ENCODE measurements at regions not wholly inside any gene's neighbourhood (a gene's known extent, or its start where the extent isn't known, plus 50 kb on each side); places are given as distances from the start of the nearest gene placed in this dataset.

DNA sequence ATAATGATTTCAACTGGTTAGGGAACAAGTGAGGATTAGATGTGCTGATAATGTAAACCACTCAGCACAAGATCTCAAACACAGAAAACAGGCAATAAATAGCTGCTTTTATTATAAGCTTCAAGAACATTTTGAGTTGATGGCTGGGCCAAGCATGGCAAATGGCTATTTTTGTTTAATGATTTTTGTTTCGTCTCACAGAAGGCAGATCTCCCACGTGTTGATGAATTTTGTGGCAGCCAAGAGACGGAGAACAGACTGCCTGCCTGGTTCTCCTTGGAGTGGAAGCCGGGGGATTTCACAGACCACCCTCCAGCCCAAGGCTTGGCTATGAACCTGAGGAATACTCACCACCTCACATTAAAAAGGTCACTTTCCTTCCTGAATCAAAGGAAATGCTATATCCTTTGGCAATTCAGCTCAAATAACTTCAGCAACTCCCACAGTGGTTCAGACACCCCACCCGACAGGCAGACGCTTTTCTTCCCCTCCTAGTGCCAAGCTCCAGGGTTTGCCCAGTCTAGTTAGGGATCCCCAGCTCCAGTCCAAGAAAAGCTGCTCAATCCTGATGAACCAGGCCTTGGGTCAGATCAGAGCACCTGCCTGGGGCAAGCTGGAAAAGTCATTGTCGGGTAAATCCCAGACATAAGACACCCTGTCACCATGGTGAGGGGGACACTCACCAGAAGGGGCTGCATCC, 593.5 kb downstream of the TOX3 start:
- no peak for DNase-seq

DNA sequence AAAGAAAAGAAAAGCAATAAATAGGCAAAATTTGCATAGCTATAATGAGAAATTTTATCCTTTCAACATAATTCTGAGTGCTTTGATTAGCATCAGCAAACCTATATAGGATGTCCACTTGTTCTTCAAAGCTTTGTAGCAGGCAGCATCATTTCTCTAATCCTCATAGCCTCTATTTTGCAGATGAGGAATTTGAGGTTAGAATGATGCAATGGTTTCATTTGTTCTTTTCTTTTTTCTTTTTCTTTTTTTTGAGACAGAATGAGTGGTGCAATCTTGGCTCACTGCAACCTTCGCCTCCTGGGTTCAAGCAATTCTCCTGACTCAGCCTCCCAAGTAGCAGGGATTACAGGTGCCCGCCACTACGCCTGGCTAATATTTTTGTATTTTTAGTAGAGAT, 594.4 kb downstream of the TOX3 start:
- DNase-seq, result no peak

DNA sequence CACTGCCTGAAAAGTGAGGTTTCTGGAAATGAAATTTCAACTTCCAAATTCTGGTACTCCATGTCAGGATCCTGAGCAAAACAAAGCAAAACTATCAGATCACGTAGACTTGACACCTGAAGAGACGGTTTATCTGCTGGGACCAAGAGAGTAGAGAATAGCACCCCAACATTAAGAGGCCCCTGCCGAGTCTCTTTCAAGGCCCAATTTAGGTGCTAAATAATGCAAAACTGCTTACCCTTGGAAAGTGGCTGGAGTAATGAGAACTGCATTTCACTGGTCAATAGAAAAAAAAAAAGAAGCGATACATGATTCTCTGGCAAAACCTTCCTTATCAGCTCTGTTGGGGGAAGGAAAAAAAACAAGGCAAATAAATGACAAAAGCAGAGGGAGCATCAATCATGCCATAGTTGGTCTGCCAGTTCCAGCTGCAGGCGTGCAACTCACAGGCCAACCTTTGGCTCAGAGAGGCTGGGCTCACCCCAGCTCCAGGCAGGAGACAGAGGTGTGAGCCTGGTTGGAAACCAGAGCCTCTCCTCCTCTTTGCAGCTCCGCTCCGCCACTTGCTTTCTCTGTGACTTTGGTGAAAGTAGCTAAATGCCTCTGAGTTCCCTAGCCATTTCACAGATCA, 595.2 kb downstream of the TOX3 start:
- peak; percentile 8 for DNase-seq

- DNase-seq, result no peak
These were observed 596.7 kb downstream of the TOX3 start for GRCh38 chr16:51950118-51950780.

GRCh38 chr16:51949282-51949681, 597.7 kb downstream of the TOX3 start:
- no peak for DNase-seq

DNA sequence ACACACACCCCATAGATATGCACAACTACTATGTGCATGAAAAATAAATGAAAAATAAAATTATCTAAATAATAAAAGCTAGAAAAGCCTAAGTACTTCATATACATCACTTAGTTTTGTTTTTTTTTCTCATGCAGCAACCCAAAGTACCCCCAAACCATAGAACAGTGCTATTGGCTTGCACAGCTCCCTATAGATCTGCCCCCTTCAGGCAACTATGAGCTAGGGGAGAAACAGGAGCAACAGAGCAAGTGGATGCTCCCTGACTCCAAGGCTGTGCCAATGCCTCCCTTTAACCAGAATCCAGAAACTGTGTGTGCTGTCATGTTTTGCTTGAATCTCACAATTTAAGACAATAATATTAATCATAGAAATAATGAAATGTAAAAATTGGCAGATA, 605.5 kb downstream of the TOX3 start:
- no peak for DNase-seq

- no peak for DNase-seq
These were observed 606.8 kb downstream of the TOX3 start for GRCh38 chr16:51940183-51940582.

- no peak for DNase-seq
These were observed 607.5 kb downstream of the TOX3 start for GRCh38 chr16:51939378-51939871.

GRCh38 chr16:51938861-51939260, 608.1 kb downstream of the TOX3 start:
- no peak for DNase-seq

GRCh38 chr16:51937771-51938170, 609.2 kb downstream of the TOX3 start:
- no peak for DNase-seq

- DNase-seq, result no peak
These were observed 610.1 kb downstream of the TOX3 start for GRCh38 chr16:51936846-51937245.

GRCh38 chr16:51932317-51932716, 614.6 kb downstream of the TOX3 start:
- DNase-seq, result no peak

- DNase-seq, result no peak
These were observed 615.3 kb downstream of the TOX3 start for GRCh38 chr16:51931653-51932052.

- DNase-seq, result no peak
These were observed 622.2 kb downstream of the TOX3 start for GRCh38 chr16:51924744-51925143.

GRCh38 chr16:51922476-51922875, 624.5 kb downstream of the TOX3 start:
- DNase-seq, result no peak

DNA sequence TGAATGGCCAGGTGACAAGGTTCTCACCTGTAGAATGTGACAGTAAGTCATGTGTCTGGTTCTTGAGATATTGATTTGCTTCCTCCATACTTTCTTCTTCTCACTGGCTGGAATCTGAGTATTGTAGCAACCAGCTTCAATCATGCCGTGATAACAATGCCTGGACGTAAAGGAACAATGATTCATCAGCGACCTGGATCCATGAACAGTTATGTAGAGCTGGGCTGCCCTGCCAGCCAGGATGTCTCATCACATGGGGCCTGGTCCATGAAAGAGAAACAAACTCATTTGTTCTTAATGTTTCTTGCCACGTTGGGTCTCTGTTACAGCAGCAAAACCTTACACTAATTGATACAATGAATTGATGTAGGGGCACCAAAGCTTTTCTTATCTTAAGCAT, 627.2 kb downstream of the TOX3 start:
- DNase-seq, result no peak

DNA sequence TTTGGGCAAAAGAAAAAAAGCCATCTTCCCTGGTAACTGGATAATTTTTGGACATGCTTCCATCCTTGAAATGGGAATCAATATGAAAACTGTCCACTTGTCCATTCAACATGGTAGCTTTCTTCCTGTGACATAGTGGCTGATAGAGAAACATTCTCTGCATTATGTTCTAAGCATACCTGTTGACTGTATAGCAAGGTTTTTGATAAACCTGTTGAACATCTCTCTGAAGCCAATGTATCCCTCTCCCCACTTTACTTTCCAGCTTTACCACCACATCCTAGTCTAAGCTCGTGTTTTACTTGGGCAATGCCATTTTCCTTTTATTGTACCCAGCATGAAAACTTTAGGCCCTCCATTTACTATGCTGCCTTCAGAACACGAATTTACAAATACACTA, 630.1 kb downstream of the TOX3 start:
- no peak for DNase-seq

- no peak for DNase-seq
These were observed 630.7 kb downstream of the TOX3 start for GRCh38 chr16:51916231-51916630.

- DNase-seq, result no peak
These were observed 639.3 kb downstream of the TOX3 start for GRCh38 chr16:51907680-51908079.

DNA sequence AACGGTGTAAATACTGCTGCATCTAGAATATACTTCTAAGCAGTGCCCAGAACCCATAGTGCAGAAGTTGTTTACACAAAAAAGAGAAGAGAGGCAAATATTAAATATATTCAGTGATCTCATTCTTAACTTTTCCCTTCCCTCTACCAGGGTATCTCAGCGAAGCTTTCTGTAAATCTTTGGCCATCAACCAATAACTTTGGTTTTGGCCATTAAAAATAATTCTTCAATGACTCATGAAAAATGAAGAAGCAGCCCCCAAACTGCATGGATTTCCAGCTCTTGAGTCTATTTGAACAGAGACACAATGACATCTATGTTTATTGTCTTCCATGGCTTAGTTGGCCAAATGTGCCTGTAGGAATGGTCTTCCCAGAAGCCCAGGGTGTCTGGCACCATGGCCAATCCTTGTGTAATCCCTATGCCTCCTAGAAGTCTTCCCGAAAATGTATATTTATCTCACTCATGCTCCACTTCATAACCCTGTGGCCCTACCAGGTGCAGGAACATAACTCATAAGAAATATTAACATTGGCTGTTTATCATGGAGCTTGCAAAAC, 646.6 kb downstream of the TOX3 start:
- DNase-seq, result no peak

GRCh38 chr16:51898872-51899271, 648.1 kb downstream of the TOX3 start:
- no peak for DNase-seq

DNA sequence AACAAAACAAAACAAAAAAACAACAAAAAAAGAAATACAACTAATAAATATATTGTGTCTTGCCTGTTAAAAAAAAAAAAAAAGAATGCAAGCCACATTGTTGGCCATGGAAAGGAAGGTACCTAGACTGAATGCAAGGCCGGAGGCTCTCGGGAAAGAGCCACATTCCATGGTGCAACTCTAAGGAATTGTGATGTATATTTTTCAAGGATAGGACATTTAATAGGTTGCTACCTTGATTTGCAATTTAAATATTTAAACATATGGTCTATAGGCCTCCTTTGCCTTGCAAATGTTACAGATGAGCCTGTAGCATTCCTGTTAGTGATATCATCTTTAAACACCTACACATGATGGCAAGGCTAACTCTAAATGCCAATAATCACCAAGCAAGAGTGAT, 650.9 kb downstream of the TOX3 start:
- DNase-seq, result no peak

- DNase-seq, result no peak
These were observed 654.5 kb downstream of the TOX3 start for GRCh38 chr16:51892293-51893007.

Data from NCI-H2029 (cell line).